ENCODE measurements at regions not wholly inside any gene's neighbourhood (a gene's known extent, or its start where the extent isn't known, plus 50 kb on each side); places are given as distances from the start of the nearest gene placed in this dataset.

DNA sequence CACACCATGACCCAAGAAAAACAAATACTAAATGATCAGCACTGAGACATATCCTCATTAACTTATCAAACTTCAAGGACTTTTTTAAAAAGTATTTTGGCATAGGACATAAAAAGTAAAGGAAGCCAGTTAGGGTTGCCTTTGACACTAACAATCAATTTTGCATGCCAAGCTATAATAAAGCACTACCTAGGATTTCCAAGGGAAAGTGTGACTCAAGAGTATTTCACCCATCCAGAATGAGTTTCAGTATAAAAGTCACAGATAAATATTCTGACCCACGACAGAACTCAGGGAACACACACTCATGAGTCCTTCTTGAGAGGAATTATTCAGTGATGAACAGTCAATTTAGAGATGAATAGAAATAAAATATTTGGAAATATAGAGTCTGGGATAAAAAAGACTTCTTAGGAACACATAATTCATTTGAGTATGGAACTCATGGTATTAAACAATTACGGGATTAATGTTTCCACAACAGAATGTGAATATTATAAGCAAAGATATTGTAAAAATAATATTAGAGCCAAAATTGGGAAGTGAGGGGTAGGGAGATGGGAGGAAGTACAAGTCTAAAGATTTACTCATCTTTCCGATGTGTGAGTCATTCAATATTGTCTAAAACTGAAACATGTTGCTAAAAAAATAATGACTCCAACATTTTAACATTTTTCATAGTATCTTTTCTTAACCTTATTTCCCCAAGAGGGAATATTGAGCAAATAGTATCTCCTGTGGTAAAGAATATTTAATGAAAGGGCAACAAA, 143.5 kb upstream of the LNX1 start:
- no peak overlapping the region for H3K9ac ChIP-seq (ENCODE audit: insufficient read depth, low read depth, low read length)

More for the DNA sequence above, 143.5 kb upstream of the LNX1 start:
- in situ Hi-C loops (cut with HindIII; ENCODE audit: extremely low pct_ligation_motif_present, low pct_unique_long_range_greater_than_20kb), result no loop called here
- Histone ChIP-seq H3K79me2 (ENCODE audit: insufficient read depth, low read length) (no peaks in the 10 kb centered on the region), H3K27me3 (ENCODE audit: control insufficient read depth in 1 of 2, insufficient read depth in 2 of 2, low read length in 2 of 2) (no peaks in the 10 kb centered on the region; a peak in 2 of 5 replicates), H3K4me2 (ENCODE audit: low read depth, low read length) (no peak overlapping the region), H2AFZ (ENCODE audit: low read length) (no peak overlapping the region), H3K9me3 (ENCODE audit: low read length) (no peaks in the 10 kb centered on the region), H3K4me3 (replicated peaks in 1 of 3; ENCODE audit: insufficient read depth in 1 of 3, low read depth in 2 of 3, low read length in 3 of 3) (no peak overlapping the region), H4K20me1 (ENCODE audit: insufficient read depth, low read length) (no peaks in the 10 kb centered on the region), H3K36me3 (replicated peaks in 1 of 2; ENCODE audit: control insufficient read depth in 1 of 2, insufficient read depth in 2 of 2, low read length in 2 of 2) (no peaks in the 10 kb centered on the region), H3K4me1 (ENCODE audit: insufficient read depth, low read length) (no peaks in the 10 kb centered on the region), H3K27ac (ENCODE audit: extremely low read length, insufficient read depth, low read length) (no peak overlapping the region)
- ChIA-PET POLR2A (no interaction called here), CTCF (ENCODE audit: low intra/inter-chr PET ratio, low total read pairs) (no interaction called here)
- TF ChIP-seq ZNF567 (CRISPR knock-in tag; IDR thresholded peaks at IDR 0.05; ENCODE audit: borderline replicate concordance) (no peak), MIER3 (CRISPR knock-in tag; IDR thresholded peaks at IDR 0.05; ENCODE audit: borderline replicate concordance) (no peak), U2AF2 (IDR thresholded peaks at IDR 0.05; ENCODE audit: low read depth, low read length) (no peak), XBP1 (CRISPR knock-in tag; IDR thresholded peaks at IDR 0.05) (no peak), ZNF264 (CRISPR knock-in tag; IDR thresholded peaks at IDR 0.05) (no peak), ZNF350 (CRISPR knock-in tag; IDR thresholded peaks at IDR 0.05; ENCODE audit: borderline replicate concordance, low read depth) (no peak), HNRNPL (IDR thresholded peaks at IDR 0.05; ENCODE audit: low read depth, low read length) (no peak), CC2D1A (CRISPR knock-in tag; IDR thresholded peaks at IDR 0.05) (no peak), ELF1 (CRISPR knock-in tag; IDR thresholded peaks at IDR 0.05) (no peak), ARHGAP35 (CRISPR knock-in tag; IDR thresholded peaks at IDR 0.05; ENCODE audit: borderline replicate concordance) (no peak)
- TF ChIP-seq, protein P1, sequence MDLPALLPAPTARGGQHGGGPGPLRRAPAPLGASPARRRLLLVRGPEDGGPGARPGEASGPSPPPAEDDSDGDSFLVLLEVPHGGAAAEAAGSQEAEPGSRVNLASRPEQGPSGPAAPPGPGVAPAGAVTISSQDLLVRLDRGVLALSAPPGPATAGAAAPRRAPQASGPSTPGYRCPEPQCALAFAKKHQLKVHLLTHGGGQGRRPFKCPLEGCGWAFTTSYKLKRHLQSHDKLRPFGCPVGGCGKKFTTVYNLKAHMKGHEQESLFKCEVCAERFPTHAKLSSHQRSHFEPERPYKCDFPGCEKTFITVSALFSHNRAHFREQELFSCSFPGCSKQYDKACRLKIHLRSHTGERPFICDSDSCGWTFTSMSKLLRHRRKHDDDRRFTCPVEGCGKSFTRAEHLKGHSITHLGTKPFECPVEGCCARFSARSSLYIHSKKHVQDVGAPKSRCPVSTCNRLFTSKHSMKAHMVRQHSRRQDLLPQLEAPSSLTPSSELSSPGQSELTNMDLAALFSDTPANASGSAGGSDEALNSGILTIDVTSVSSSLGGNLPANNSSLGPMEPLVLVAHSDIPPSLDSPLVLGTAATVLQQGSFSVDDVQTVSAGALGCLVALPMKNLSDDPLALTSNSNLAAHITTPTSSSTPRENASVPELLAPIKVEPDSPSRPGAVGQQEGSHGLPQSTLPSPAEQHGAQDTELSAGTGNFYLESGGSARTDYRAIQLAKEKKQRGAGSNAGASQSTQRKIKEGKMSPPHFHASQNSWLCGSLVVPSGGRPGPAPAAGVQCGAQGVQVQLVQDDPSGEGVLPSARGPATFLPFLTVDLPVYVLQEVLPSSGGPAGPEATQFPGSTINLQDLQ (CRISPR knock-in tag; IDR thresholded peaks at IDR 0.05), result no peak
- TF ChIP-seq, protein P2, sequence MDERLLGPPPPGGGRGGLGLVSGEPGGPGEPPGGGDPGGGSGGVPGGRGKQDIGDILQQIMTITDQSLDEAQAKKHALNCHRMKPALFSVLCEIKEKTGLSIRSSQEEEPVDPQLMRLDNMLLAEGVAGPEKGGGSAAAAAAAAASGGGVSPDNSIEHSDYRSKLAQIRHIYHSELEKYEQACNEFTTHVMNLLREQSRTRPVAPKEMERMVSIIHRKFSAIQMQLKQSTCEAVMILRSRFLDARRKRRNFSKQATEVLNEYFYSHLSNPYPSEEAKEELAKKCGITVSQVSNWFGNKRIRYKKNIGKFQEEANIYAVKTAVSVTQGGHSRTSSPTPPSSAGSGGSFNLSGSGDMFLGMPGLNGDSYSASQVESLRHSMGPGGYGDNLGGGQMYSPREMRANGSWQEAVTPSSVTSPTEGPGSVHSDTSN (CRISPR knock-in tag; IDR thresholded peaks at IDR 0.05), result no peak
- intact Hi-C loops (cut with micrococcal nuclease; ENCODE audit: unreplicated experiment), result no loop called here
- WGBS (ENCODE audit: low lambda C conversion rate), result 9% methylated on average over 3 of the region's 3 CpGs
- no TSS peak for BruUV-seq (replicated peaks)
- FAIRE-seq (no peak), DNase-seq (ENCODE audit: low spot score) (no peak), ATAC-seq (no peak)
